Epithelial cell of prostate (primary cell): ENCODE measurements at regions not wholly inside any gene's neighbourhood (a gene's known extent, or its start where the extent isn't known, plus 50 kb on each side); places are given as distances from the start of the nearest gene placed in this dataset.
"Not testable (repeated sequence)": the region's sequence is repeated elsewhere in the genome, so short reads cannot be mapped to it uniquely, and the experiment has no call there.

ENCODE experiments used
- DNase-seq: peaks from one replicate; pipeline ENCODE4 v3.0.0-alpha.2; 2011; ENCODE audit warnings: low read depth, low spot score
- H3K27ac ChIP-seq: fragments of 450-650 bp; 2 replicates; pipeline ENCODE4 v1.5.1; 2017; ENCODE audit warnings: mild to moderate bottlenecking

DNA sequence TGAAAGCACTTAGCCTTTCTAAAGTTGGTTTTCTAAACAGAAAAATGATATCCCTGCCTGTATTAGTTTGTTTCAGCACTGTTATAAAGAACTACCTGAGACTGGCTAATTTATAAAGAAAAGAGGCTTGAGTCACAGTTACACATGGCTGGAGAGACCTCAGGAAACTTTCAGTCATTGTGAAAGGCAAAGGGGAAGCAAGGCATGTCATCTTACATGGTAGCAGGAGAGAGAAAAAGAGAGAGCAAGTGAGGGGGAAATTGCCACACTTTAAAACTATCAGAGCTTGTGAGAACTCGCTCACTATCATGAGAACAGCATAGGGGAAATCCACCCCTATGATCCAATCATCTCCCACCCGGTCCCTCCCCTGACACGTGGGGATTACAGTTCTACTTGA, 64.9 kb downstream of the FAM170A start:
- no peak overlapping the region for H3K27ac ChIP-seq
- no peak for DNase-seq

GRCh38 chr5:119706049-119706448, 76.7 kb downstream of the FAM170A start:
- H3K27ac ChIP-seq: no peak overlapping the region
- no peak for DNase-seq

- no peak overlapping the region for H3K27ac ChIP-seq
- DNase-seq: no peak
Measured at GRCh38 chr5:119708076-119708790, 78.9 kb downstream of the FAM170A start.

- DNase-seq: no peak
- no peak overlapping the region for H3K27ac ChIP-seq
Measured at GRCh38 chr5:119721775-119722174, 92.4 kb downstream of the FAM170A start.

- H3K27ac ChIP-seq: not testable (repeated sequence)
- peak; percentile 48 for DNase-seq
Measured at GRCh38 chr5:119725291-119725690, 95.9 kb downstream of the FAM170A start.

GRCh38 chr5:119726544-119726943, 97.2 kb downstream of the FAM170A start:
- no peak for DNase-seq
- H3K27ac ChIP-seq: no peak overlapping the region

DNA sequence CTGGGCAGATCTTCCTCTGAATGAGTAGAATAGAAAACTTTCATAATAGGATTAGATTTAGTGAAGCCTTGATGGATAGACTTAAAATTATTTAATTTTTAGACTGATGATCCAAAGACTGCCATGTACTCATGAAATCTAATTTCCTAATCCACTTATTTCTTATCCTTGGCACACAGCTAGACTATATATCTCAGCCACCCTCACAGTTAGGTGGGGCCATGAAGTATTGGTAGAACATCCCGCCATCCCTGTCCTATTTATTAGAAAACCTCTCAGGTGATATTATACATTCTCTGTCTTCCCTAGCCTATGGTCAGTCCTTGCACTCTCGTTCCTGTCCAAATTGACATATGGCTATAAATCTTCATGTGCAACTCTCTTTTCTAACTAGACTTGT, 110.9 kb downstream of the FAM170A start:
- DNase-seq: no peak
- H3K27ac ChIP-seq: no peak overlapping the region

- H3K27ac ChIP-seq: no peak overlapping the region
- no peak for DNase-seq
Measured at GRCh38 chr5:119741691-119742090, 112.3 kb downstream of the FAM170A start.

DNA sequence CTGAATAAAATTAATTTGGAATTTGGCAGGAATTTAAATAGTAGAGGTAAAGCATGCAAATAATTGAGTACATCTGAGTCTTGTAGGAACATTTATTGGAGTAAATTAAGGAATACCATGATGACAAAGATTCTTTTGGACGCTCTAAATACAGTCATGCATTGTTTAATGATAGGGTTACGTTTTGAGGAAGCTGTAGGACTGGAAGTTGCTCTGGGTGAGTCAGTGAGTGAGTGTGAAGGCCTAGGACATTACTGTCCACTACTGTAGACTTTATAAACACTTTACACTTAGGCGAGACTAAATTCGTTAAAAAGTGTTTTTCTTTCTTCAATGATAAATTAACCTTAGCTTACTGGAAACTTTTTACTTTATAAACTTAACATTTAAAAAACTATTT, 113.0 kb downstream of the FAM170A start:
- peak; percentile 69 for DNase-seq

DNA sequence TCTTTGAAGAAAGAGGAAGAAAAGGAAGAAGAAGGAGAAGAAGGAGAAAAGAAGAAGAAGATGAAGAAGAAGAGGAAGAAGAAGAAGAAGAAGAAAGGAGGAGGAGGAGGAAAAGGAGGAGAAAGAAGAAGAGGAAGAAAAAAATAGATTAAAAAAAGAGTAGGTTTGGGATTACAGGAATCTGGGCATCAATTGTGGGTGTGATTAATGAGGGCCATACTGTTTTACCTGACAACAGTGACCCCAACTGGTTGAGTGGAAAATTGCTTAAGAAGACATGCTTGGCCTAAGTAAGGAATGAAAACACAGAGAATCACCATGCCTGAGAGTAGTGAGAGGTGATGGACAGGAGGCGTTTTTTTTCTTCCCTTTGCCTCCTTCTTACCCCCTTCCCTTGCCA, 114.6 kb downstream of the FAM170A start:
- no peak for DNase-seq
- no peak overlapping the region for H3K27ac ChIP-seq

More for the DNA sequence above, 113.0 kb downstream of the FAM170A start:
- peak overlapping the region; percentile 23 for H3K27ac ChIP-seq

GRCh38 chr5:119745976-119746375, 116.6 kb downstream of the FAM170A start:
- peak; percentile 98 for DNase-seq

DNA sequence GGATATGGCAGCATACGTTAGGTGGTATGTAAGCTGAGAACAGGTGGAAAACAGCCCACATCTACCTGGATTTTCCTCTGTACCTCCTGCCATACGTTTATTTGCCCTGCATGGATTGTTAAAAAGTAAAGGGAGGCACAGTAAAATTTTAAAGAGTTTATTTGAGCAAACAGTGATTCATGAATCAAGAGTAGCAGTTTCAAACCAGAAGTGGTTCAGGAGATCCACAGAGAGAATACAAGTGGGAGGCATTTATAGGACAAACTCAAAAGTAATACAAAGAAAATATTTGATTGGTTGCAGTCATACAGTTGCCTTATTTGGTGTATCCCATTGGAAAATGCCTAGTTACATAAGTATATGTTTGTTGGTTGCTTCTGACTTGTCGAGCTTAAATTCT, 117.6 kb downstream of the FAM170A start:
- DNase-seq: no peak
- H3K27ac ChIP-seq: peak overlapping the region; percentile 82

More at GRCh38 chr5:119745976-119746375, 116.6 kb downstream of the FAM170A start:
- peak overlapping the region; percentile 82 for H3K27ac ChIP-seq

DNA sequence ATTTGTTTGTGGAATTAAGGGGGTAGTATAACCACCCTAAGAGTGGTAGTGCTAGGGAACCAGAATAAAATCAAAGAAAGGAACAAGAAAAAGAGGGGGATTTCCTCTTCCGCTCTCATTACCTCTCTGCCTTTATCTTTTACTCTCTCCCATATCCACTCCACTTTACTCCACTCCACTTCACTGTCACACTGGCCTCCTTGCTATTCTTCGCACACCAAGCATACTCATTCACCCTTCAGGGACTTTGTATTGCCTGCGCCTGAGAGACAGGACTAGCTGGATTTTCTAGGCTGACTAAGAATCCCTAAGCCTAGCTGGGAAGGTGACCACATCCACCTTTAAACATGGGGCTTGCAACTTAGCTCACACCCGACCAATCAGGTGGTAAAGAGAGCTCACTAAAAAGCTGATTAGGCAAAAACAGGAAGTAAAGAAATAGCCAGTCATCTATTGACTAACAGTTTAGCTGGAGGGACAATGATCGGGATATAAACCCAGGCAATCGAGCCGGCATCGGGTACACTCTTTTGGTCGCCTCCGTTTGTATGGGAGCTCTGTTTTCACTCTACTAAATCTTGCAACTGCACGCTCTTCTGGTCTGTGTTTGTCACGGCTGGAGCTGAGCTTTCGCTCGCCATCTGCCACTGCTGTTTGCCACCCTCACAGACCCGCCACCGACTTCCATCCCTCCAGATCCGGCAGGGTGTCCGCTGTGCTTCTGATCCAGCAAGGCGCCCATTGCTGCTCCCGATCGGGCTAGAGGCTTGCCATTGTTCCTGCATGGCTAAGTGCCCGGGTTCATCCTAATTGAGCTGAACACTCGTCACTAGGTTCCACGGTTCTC, 121.8 kb downstream of the FAM170A start:
- DNase-seq: no peak
- peak overlapping the region; percentile 28 for H3K27ac ChIP-seq

DNA sequence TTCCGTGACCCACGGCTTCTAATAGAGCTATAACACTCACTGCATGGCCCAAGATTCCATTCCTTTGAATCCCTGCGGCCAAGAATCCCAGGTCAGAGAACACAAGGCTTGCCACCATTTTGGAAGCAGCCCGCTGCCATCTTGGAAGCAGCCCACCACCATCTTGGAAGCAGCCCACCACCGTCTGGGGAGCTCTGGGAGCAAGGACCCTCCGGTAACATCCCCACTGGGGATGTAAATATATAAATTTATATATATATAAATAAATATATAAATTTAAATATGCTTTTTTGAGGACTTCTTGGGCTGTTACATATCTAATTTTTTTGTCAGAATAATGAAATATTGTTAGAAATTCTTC, 122.4 kb downstream of the FAM170A start:
- peak overlapping the region; percentile 28 for H3K27ac ChIP-seq
- no peak for DNase-seq

DNA sequence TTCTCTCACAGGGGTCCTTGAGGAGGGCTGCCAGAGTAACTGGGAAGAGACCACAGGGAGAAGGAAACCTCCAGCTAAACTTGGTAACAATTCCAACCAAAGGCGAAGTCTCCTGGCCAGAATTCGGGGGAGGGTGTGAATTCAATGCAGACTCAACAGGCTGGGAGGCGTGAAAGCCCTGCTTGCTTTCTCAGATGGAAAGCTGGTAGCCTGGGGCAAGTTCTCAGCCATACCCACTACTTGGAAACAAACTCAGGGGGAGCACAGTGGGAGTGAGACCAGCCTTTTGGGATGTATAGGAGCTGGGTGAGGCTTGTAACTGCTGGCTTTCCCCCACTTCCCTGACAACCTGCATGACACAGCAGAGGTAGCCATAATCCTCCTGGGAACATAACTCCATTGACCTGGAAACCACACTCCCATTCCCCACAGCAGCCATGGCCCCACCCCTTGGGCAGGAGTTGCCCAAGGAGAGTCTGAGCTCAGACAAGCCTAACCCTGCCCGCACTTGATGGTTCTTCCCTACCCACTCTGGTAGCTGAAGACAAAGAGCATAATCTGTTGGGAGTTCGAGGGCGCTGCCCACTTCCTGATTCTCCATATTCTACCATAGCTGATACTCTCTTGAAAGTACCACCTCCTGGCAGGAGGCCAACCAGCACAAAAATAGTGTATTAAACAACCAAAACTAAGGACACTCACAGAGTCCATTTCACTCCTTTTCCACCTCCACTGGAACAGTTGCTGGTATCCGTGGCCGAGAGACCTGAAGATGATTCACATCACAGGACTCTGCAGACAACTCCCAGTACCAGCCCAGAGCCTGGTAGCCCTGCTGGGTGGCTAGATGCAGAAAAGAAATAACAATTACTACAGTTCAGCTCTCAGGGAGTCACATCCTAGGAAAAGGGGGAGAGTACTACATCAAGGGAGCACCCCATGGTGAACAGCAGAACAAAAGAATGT, 123.8 kb downstream of the FAM170A start:
- peak; percentile 99 for DNase-seq
- peak overlapping the region; percentile 91 for H3K27ac ChIP-seq

DNA sequence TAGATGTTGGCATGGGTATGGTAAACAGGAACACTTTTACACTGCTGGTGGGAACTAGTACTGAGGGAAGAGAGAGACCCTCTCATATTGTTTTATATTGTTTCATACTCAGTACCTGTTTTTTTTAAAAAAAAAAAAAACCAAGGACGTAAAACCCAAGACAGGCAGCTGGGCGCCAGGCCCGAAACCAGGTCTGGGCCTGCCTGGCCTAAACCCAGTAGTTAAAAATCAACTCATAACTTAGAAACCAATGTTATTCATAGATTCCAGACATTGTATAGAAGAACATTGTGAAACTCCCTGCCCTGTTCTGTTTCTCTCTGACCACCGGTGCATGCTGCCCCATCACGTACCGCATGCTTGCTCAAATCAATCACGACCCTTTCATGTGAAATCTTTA, 125.5 kb downstream of the FAM170A start:
- DNase-seq: not testable (repeated sequence)
- H3K27ac ChIP-seq: peak overlapping the region; percentile 91

- no peak overlapping the region for H3K27ac ChIP-seq
- no peak for DNase-seq
Measured at GRCh38 chr5:119757276-119757675, 127.9 kb downstream of the FAM170A start.

- not testable (repeated sequence) for H3K27ac ChIP-seq, DNase-seq
Measured at GRCh38 chr5:119769695-119770693, 140.6 kb downstream of the FAM170A start.

- DNase-seq, H3K27ac ChIP-seq: not testable (repeated sequence)
Measured at GRCh38 chr5:119780145-119780544, 150.8 kb downstream of the FAM170A start.
